ENCODE measurements at regions not wholly inside any gene's neighbourhood (a gene's known extent, or its start where the extent isn't known, plus 50 kb on each side); places are given as distances from the start of the nearest gene placed in this dataset.

DNA sequence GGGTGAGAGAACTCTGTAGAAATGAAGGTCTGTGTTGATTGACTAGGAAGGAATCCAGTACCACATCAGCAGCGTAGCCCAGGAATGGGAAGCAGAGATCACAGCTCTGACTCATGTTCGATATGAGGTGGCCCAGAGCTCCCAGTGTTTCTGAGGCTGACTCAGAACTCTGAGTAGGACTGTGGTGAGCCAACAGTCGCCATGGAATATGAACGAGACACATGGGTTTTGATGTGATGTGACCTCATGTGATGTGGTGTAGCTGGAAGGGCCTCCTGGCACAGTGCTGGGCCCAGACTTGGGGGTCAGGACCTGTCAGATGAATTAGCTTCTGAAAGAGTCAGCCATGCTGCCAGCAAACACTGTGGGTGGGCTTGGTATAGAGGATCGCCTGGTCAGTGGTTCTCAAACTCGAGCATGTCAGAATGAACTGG, 237.0 kb downstream of the MRPL39 start:
- 49% methylated on average over 6 of the region's 6 CpGs for WGBS (ENCODE audit: insufficient coverage, low coverage, low lambda C conversion rate, missing lambda C conversion rate)
- Histone ChIP-seq H3K27me3 (no peaks in the 10 kb centered on the region), H3K4me1 (no peaks in the 10 kb centered on the region), H3K4me3 (no peak overlapping the region), H3K9me3 (no peaks in the 10 kb centered on the region), H3K36me3 (no peaks in the 10 kb centered on the region), H3K27ac (no peak overlapping the region)
- intact Hi-C loops (cut with DNase I) = no loop called here
- DNase-seq (no peak), ATAC-seq (no peak)
- TF ChIP-seq, protein P1, sequence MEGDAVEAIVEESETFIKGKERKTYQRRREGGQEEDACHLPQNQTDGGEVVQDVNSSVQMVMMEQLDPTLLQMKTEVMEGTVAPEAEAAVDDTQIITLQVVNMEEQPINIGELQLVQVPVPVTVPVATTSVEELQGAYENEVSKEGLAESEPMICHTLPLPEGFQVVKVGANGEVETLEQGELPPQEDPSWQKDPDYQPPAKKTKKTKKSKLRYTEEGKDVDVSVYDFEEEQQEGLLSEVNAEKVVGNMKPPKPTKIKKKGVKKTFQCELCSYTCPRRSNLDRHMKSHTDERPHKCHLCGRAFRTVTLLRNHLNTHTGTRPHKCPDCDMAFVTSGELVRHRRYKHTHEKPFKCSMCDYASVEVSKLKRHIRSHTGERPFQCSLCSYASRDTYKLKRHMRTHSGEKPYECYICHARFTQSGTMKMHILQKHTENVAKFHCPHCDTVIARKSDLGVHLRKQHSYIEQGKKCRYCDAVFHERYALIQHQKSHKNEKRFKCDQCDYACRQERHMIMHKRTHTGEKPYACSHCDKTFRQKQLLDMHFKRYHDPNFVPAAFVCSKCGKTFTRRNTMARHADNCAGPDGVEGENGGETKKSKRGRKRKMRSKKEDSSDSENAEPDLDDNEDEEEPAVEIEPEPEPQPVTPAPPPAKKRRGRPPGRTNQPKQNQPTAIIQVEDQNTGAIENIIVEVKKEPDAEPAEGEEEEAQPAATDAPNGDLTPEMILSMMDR (IDR thresholded peaks at IDR 0.05) = no peak
- no peak for TF ChIP-seq POLR2A (IDR thresholded peaks at IDR 0.05)

DNA sequence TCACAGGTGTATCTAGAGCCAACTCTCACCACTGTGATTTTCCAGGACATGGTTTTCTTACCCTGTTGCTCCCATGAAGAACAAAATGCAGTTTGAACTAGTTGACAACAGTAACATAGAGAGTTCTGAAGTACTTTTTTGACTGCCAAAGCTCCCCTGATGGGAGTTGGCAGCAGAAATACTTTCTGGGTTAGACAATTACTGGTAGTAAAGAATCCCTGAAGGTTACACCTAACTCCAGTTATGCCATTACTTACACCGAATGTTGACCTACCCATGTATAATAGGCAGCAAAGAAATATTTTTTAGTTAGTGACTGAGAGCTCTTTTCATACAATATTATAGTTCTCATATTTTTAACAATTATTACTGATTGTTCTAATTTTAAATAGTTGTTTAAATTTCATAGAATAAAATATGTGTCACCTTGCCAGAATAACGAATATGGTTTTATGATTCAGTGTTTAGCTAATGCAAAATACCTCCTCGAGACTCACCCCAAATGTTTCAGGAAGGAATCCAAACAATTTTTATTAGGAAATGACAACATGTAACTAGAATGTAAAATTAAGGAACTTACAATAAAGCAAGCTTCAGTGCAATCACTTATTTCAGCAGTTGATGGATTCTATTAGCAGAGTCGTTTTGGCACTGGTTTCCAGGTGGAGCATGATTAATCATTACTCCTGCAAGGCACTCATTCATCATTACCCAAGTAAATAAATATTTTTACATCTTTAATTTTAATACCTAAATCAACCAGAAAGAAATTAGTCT, 237.6 kb downstream of the MRPL39 start:
- DNase-seq = no peak
- no peaks in the 10 kb centered on the region for H3K27me3 ChIP-seq
- H3K4me3 ChIP-seq = no peak overlapping the region
- intact Hi-C loops (cut with DNase I) = no loop called here
- H3K9me3 ChIP-seq = no peaks in the 10 kb centered on the region
- H3K36me3 ChIP-seq = no peaks in the 10 kb centered on the region
- 44% methylated on average over 4 of the region's 4 CpGs for WGBS (ENCODE audit: insufficient coverage, low coverage, low lambda C conversion rate, missing lambda C conversion rate)
- TF ChIP-seq, protein P1 (IDR thresholded peaks at IDR 0.05) = no peak
- TF ChIP-seq POLR2A (IDR thresholded peaks at IDR 0.05) = no peak
- H3K4me1 ChIP-seq = no peaks in the 10 kb centered on the region
- no peak for ATAC-seq
- no peak overlapping the region for H3K27ac ChIP-seq

DNA sequence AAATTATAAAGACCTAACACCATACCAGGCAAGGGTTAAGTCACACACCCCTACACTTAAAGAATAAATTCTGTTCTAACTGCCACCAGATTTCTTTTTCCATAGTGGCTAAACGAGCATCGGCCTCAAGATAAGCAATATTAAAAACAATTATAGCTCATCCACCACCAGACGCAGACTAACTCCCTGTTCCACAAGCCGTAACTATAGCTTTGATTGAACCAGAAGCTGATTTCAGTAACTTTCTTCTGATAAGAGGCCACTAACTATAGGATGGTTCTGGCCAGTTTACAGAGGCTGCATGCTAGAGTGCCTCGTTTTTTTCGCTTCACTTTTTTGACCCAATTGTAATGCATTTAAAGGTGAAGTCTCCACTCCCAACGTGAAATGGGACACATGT, 238.8 kb downstream of the MRPL39 start:
- DNase-seq = no peak
- Histone ChIP-seq H3K27ac (no peak overlapping the region), H3K4me1 (no peaks in the 10 kb centered on the region), H3K36me3 (no peaks in the 10 kb centered on the region), H3K27me3 (no peaks in the 10 kb centered on the region), H3K4me3 (no peak overlapping the region), H3K9me3 (no peaks in the 10 kb centered on the region)
- intact Hi-C loops (cut with DNase I) = no loop called here
- ATAC-seq = no peak
- TF ChIP-seq POLR2A (IDR thresholded peaks at IDR 0.05) = no peak
- TF ChIP-seq, protein P1 (IDR thresholded peaks at IDR 0.05) = no peak
- WGBS (ENCODE audit: insufficient coverage, low coverage, low lambda C conversion rate, missing lambda C conversion rate) = 63% methylated on average over 7 of the region's 7 CpGs

DNA sequence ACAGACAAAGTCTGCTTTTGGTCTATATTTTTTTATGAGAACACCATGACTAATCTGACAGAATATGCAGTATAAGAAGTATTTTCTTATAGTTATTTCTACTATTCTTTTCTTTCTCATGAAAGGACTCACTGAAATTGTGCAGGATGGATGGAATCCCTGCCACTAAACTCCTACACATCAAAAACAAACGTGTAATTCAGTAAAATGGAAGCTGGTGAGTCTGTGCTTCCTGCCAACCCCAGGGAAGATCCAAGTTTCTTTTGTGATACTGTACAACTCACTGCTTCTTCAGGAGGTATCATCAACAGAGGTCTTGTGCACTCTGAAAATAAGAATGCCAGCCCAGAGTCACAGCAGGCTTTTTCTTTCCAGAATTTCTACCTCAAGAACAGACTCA, 241.2 kb downstream of the MRPL39 start:
- Histone ChIP-seq H3K4me1 (no peaks in the 10 kb centered on the region), H3K9me3 (no peaks in the 10 kb centered on the region), H3K27ac (no peak overlapping the region), H3K27me3 (no peaks in the 10 kb centered on the region), H3K36me3 (no peaks in the 10 kb centered on the region), H3K4me3 (no peak overlapping the region)
- no peak for TF ChIP-seq POLR2A (IDR thresholded peaks at IDR 0.05)
- TF ChIP-seq, protein P1 (IDR thresholded peaks at IDR 0.05) = no peak
- ATAC-seq = no peak
- DNase-seq = no peak
- intact Hi-C loops (cut with DNase I) = no loop called here
- 15% methylated on average over 1 of the region's 1 CpG for WGBS (ENCODE audit: insufficient coverage, low coverage, low lambda C conversion rate, missing lambda C conversion rate)
